GM23248 (cell line): ENCODE measurements at regions not wholly inside any gene's neighbourhood (a gene's known extent, or its start where the extent isn't known, plus 50 kb on each side); places are given as distances from the start of the nearest gene placed in this dataset.

Experiments
- EZH2 ChIP-seq: fragments of 200-600 bp; sonication (generic); IDR thresholded peaks from 2 replicates; pipeline ENCODE4 v1.6.1; 2018; ENCODE audit warnings: antibody characterized with exemption, mild to moderate bottlenecking; ENCODE audit not compliant: insufficient read depth, poor library complexity, severe bottlenecking
- EZH2phosphoT487 ChIP-seq: fragments of 200-600 bp; sonication (generic); IDR thresholded peaks from 2 replicates; pipeline ENCODE4 v1.6.1; 2018; ENCODE audit warnings: antibody characterized with exemption, moderate library complexity, mild to moderate bottlenecking, low read depth; ENCODE audit not compliant: insufficient read depth

- no peak for TF ChIP-seq EZH2phosphoT487
- no peak for TF ChIP-seq EZH2
Observed at GRCh38 chr2:120422465-120423160, 76.7 kb downstream of the INHBB start.
